Glutamatergic neuron (in vitro differentiated cells): ENCODE measurements at regions not wholly inside any gene's neighbourhood (a gene's known extent, or its start where the extent isn't known, plus 50 kb on each side); places are given as distances from the start of the nearest gene placed in this dataset.

ENCODE experiments used
- DNase-seq: peaks from one replicate; pipeline ENCODE4 v3.0.0; 2022
- H3K27ac Mint-ChIP-seq: one replicate; pipeline ENCODE4 v1.8.0; 2020; ENCODE audit warnings: mild to moderate bottlenecking, mixed read lengths, inconsistent platforms; ENCODE audit not compliant: unreplicated experiment
- H3K27me3 Mint-ChIP-seq: one replicate; pipeline ENCODE4 v1.8.0; 2020; ENCODE audit warnings: mild to moderate bottlenecking, moderate library complexity, mixed read lengths, inconsistent platforms; ENCODE audit not compliant: unreplicated experiment
- H3K36me3 Mint-ChIP-seq: one replicate; pipeline ENCODE4 v1.8.0; 2020; ENCODE audit warnings: mild to moderate bottlenecking, mixed read lengths, inconsistent platforms; ENCODE audit not compliant: unreplicated experiment
- H3K4me1 Mint-ChIP-seq: one replicate; pipeline ENCODE4 v1.8.0; 2020; ENCODE audit warnings: mild to moderate bottlenecking, low read depth, mixed read lengths, inconsistent platforms; ENCODE audit not compliant: unreplicated experiment
- H3K4me3 Mint-ChIP-seq: one replicate; pipeline ENCODE4 v1.8.0; 2020; ENCODE audit warnings: mild to moderate bottlenecking, mixed read lengths, inconsistent platforms; ENCODE audit not compliant: unreplicated experiment
- H3K9me3 Mint-ChIP-seq: one replicate; pipeline ENCODE4 v1.8.0; 2020; ENCODE audit warnings: mild to moderate bottlenecking, moderate library complexity, mixed read lengths, inconsistent platforms; ENCODE audit not compliant: unreplicated experiment
- CTCF ChIP-seq: fragments of 200-600 bp; sonication (generic); IDR thresholded peaks from one replicate; pipeline ENCODE4 v1.5.0; 2021; ENCODE audit not compliant: partially characterized antibody, unreplicated experiment

GRCh38 chr10:54962134-54962900, 161.3 kb upstream of the PCDH15 start:
- H3K4me3 Mint-ChIP-seq = no peak overlapping the region
- H3K9me3 Mint-ChIP-seq = no peaks in the 10 kb centered on the region
- H3K36me3 Mint-ChIP-seq = no peaks in the 10 kb centered on the region
- DNase-seq = no peak
- no peaks in the 10 kb centered on the region for H3K4me1 Mint-ChIP-seq
- H3K27ac Mint-ChIP-seq = no peak overlapping the region
- H3K27me3 Mint-ChIP-seq = no peaks in the 10 kb centered on the region
- TF ChIP-seq CTCF = no peak

GRCh38 chr10:54961040-54961439, 160.0 kb upstream of the PCDH15 start:
- no peak for TF ChIP-seq CTCF
- no peak for DNase-seq
- Mint-ChIP-seq H3K27ac (no peak overlapping the region), H3K36me3 (no peaks in the 10 kb centered on the region), H3K4me3 (no peak overlapping the region), H3K4me1 (no peaks in the 10 kb centered on the region), H3K9me3 (no peaks in the 10 kb centered on the region), H3K27me3 (no peaks in the 10 kb centered on the region)

- no peak for DNase-seq
- Mint-ChIP-seq H3K4me3 (no peak overlapping the region), H3K36me3 (no peaks in the 10 kb centered on the region), H3K9me3 (no peaks in the 10 kb centered on the region), H3K4me1 (no peaks in the 10 kb centered on the region), H3K27me3 (no peaks in the 10 kb centered on the region), H3K27ac (no peak overlapping the region)
- no peak for TF ChIP-seq CTCF
These were observed 157.8 kb upstream of the PCDH15 start for GRCh38 chr10:54958844-54959243.

- H3K27ac Mint-ChIP-seq = no peak overlapping the region
- no peak overlapping the region for H3K4me3 Mint-ChIP-seq
- H3K4me1 Mint-ChIP-seq = no peaks in the 10 kb centered on the region
- H3K36me3 Mint-ChIP-seq = no peaks in the 10 kb centered on the region
- no peak for DNase-seq
- H3K27me3 Mint-ChIP-seq = no peaks in the 10 kb centered on the region
- H3K9me3 Mint-ChIP-seq = no peaks in the 10 kb centered on the region
- TF ChIP-seq CTCF = no peak
These were observed 146.6 kb upstream of the PCDH15 start for GRCh38 chr10:54947605-54948004.

- Mint-ChIP-seq H3K27me3 (no peaks in the 10 kb centered on the region), H3K27ac (no peak overlapping the region), H3K9me3 (no peaks in the 10 kb centered on the region), H3K4me1 (no peaks in the 10 kb centered on the region), H3K4me3 (no peak overlapping the region), H3K36me3 (no peaks in the 10 kb centered on the region)
- DNase-seq = no peak
- TF ChIP-seq CTCF = no peak
These were observed 139.4 kb upstream of the PCDH15 start for GRCh38 chr10:54940418-54940817.
